ENCODE measurements at regions not wholly inside any gene's neighbourhood (a gene's known extent, or its start where the extent isn't known, plus 50 kb on each side); places are given as distances from the start of the nearest gene placed in this dataset.
"Not testable (repeated sequence)": the region's sequence is repeated elsewhere in the genome, so short reads cannot be mapped to it uniquely, and the experiment has no call there.

DNA sequence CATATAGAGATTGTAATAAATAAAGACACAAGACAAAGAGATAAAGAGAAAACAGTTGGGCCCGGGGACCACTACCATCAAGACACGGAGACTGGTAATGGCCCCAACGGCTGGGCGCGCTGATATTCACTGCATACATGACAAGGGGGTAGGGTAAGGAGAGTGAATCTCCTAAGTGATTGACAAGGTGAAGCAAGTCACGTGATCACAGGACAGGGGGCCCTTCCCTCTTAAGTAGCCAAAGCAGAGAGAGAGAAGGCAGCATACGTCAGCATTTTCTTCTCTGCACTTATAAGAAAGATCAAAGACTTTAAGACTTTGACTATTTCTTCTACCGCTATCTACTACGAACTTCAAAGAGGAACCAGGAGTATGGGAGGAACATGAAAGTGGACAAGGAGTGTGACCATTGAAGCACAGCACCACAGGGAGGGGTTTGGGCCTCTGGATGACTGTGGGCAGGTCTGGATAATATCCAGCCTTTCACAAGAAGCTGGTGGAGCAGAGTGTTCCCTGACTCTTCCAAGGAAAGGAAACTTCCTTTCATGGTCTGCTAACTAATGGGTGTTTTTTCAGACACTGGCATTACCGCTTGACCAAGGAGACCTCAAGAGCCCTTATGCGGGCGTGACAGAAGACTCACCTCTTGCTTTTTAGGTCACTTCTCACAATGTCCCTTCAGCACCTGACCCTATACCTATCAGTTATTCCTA, 75.6 kb downstream of the MRPL39 start:
- H3K4me1 Mint-ChIP-seq; H3K27me3 Mint-ChIP-seq (ENCODE audit: low read depth); H3K36me3 Mint-ChIP-seq (ENCODE audit: low read depth); H3K27ac Mint-ChIP-seq; H3K9me3 Mint-ChIP-seq; H3K4me3 Mint-ChIP-seq: not testable (repeated sequence)

DNA sequence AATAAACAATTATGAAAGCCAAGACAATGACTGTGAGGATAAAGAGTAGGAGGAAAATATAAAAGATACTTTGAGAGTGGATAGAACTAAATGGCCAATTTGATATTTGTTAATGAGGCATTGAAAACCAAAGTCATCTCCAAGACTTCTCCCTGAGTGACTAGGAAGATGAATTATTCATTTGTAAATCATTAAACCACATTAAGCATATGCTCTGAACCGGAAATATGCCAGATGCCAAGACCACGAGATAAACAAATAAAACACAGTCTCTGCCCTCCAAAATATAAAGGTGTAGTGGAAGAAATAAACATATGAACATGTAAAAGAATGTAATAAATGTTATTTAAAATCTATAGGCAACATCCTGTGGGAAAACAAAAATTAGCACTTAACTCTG, 78.8 kb downstream of the MRPL39 start:
- H3K27ac Mint-ChIP-seq: no peak overlapping the region
- no peaks in the 10 kb centered on the region for H3K36me3 Mint-ChIP-seq (ENCODE audit: low read depth)
- H3K4me1 Mint-ChIP-seq: no peaks in the 10 kb centered on the region
- H3K27me3 Mint-ChIP-seq (ENCODE audit: low read depth): no peaks in the 10 kb centered on the region
- TF ChIP-seq, protein P1, sequence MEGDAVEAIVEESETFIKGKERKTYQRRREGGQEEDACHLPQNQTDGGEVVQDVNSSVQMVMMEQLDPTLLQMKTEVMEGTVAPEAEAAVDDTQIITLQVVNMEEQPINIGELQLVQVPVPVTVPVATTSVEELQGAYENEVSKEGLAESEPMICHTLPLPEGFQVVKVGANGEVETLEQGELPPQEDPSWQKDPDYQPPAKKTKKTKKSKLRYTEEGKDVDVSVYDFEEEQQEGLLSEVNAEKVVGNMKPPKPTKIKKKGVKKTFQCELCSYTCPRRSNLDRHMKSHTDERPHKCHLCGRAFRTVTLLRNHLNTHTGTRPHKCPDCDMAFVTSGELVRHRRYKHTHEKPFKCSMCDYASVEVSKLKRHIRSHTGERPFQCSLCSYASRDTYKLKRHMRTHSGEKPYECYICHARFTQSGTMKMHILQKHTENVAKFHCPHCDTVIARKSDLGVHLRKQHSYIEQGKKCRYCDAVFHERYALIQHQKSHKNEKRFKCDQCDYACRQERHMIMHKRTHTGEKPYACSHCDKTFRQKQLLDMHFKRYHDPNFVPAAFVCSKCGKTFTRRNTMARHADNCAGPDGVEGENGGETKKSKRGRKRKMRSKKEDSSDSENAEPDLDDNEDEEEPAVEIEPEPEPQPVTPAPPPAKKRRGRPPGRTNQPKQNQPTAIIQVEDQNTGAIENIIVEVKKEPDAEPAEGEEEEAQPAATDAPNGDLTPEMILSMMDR (IDR thresholded peaks at IDR 0.05; ENCODE audit: unreplicated experiment in 3 of 3): no peak
- H3K4me3 Mint-ChIP-seq: no peak overlapping the region
- H3K9me3 Mint-ChIP-seq: no peaks in the 10 kb centered on the region

DNA sequence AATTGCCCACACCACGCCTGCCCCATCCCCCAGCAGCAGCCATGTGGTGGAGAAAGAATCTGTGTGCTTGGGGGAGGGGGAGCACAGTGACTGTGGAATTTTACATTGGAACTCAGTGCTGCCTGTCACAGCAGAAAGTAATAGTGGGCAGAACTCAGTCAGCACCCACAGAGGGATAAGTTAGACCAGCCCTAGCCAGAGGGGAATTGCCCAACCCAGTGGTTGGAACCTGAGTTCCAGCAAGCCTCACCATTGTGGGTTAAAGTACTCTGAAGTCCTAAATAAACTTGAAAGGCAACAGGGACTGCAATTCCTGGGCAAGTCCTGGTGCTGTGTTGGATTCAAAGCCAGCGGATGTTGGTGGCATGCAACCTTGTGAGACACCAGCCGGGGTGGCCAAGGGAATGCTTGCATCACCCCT, 88.8 kb downstream of the MRPL39 start:
- TF ChIP-seq, protein P1 (IDR thresholded peaks at IDR 0.05; ENCODE audit: unreplicated experiment in 3 of 3): no peak
- Mint-ChIP-seq H3K27me3 (ENCODE audit: low read depth) (peaks cover 3% of the 10 kb centered on the region), H3K27ac (peak overlapping the region in 2 of 3 experiments; percentile 5 to 25), H3K9me3 (peaks cover 3% of the 10 kb centered on the region), H3K4me3 (peak overlapping the region in 1 of 3 experiments; percentile 24), H3K4me1 (peaks cover 6% of the 10 kb centered on the region), H3K36me3 (ENCODE audit: low read depth) (no peaks in the 10 kb centered on the region)

DNA sequence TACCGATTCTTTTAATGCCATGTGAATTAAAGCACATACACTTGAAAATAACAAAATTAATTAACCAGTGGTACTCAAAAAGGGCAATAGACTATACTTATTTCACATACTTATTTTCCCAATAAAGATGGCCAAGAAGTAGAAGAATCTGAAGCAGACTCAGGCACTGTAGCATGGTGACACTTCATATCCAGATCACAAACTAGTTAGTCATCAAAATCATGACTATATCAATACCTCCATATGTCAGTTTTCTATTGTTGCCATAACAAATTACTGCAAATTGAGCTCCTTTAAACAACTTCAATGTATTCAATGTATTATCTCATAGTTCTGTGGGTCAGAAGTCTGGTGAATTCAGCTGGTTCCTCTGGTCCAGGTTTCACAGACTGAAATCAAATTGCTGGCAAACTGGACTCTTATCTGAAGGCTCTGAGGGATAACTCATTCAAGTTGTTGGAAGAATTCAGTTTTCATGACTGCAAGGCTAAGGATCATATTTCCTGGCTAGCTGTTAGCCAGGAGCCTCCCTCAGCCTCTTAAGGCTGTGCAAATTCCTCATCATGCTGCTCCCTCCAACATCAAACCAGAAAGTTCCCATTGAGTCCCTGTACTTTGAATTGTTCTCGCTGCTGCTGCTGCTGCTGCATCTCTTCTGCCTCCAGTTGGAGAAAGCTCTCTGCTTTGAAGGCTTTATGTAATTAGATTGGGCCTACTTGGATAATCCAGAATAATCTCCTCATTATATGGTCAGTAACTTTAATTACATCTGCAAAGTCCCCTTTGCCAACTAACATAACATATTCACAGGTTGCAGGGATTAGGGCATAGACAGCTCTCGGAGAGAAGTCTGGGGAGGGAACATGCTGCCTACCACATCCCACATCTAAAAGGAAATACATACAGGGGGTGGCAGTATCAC, 91.5 kb downstream of the MRPL39 start:
- H3K27ac Mint-ChIP-seq: no peak overlapping the region
- TF ChIP-seq, protein P1 (IDR thresholded peaks at IDR 0.05; ENCODE audit: unreplicated experiment in 3 of 3): no peak
- H3K4me3 Mint-ChIP-seq: no peak overlapping the region
- peaks cover 3% of the 10 kb centered on the region for H3K9me3 Mint-ChIP-seq
- H3K4me1 Mint-ChIP-seq: peaks cover 6% of the 10 kb centered on the region
- peaks cover 7% of the 10 kb centered on the region for H3K27me3 Mint-ChIP-seq (ENCODE audit: low read depth)
- H3K36me3 Mint-ChIP-seq (ENCODE audit: low read depth): no peaks in the 10 kb centered on the region

DNA sequence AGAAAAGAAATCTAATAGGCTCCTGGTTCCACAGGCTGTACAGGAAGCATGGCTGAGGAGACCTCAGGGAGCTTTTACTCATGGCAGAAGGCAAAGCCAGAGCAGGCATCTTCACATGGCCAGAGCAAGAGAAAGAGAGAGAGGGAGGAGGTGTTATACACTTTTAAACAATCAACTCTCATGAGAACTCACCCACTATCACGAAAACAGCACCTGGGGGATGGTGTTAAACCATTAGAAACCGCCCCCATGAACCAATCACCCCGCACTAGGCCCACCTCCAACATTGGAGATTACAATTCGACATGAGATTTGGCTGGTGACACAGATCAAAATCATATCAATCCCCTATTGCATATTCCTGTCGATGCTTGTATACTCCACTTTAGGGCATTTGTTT, 93.5 kb downstream of the MRPL39 start:
- H3K27ac Mint-ChIP-seq: no peak overlapping the region
- peaks cover 4% of the 10 kb centered on the region for H3K27me3 Mint-ChIP-seq (ENCODE audit: low read depth)
- H3K4me3 Mint-ChIP-seq: no peak overlapping the region
- TF ChIP-seq, protein P1 (IDR thresholded peaks at IDR 0.05; ENCODE audit: unreplicated experiment in 3 of 3): no peak
- peaks cover 6% of the 10 kb centered on the region for H3K4me1 Mint-ChIP-seq
- H3K36me3 Mint-ChIP-seq (ENCODE audit: low read depth): no peaks in the 10 kb centered on the region
- no peaks in the 10 kb centered on the region for H3K9me3 Mint-ChIP-seq

All from nephron (organoid).